PC-3 (cell line): ENCODE measurements at regions not wholly inside any gene's neighbourhood (a gene's known extent, or its start where the extent isn't known, plus 50 kb on each side); places are given as distances from the start of the nearest gene placed in this dataset.

Experiments
- CTCF ChIP-seq: fragments of 300-600 bp; sonication (generic); conservative IDR thresholded peaks from 2 replicates; pipeline ENCODE4 v1.5.1; 2017; ENCODE audit warnings: antibody characterized with exemption, low read depth, mild to moderate bottlenecking, low read length
- EZH2 ChIP-seq: fragments of 300-600 bp; sonication (generic); IDR thresholded peaks from one replicate; pipeline ENCODE4 v1.6.1; 2017; ENCODE audit warnings: antibody characterized with exemption, mild to moderate bottlenecking, low read length; ENCODE audit not compliant: unreplicated experiment

- TF ChIP-seq CTCF, result no peak
- no peak for TF ChIP-seq EZH2
Observed at GRCh38 chr6:79833264-79833963, 113.9 kb downstream of the ELOVL4 start.
